Skeletal muscle cell (primary cell): ENCODE measurements at regions not wholly inside any gene's neighbourhood (a gene's known extent, or its start where the extent isn't known, plus 50 kb on each side); places are given as distances from the start of the nearest gene placed in this dataset.

Experiments
- DNase-seq: peaks from one replicate; pipeline ENCODE4 v3.0.0-alpha.2; 2010; ENCODE audit warnings: low read depth
- H3K4me3 ChIP-seq: 2 replicates; pipeline ENCODE4 v1.5.1; 2011; ENCODE audit warnings: low read depth, mild to moderate bottlenecking, control low read depth, low read length, moderate library complexity

- DNase-seq = no peak
- H3K4me3 ChIP-seq = no peak overlapping the region
Measured at GRCh38 chr7:120108376-120108775, 164.6 kb upstream of the KCND2 start.

- no peak overlapping the region for H3K4me3 ChIP-seq
- DNase-seq = no peak
Measured at GRCh38 chr7:120110169-120110568, 162.8 kb upstream of the KCND2 start.

GRCh38 chr7:120114626-120115025, 158.3 kb upstream of the KCND2 start:
- no peak overlapping the region for H3K4me3 ChIP-seq
- no peak for DNase-seq

GRCh38 chr7:120123528-120123927, 149.4 kb upstream of the KCND2 start:
- H3K4me3 ChIP-seq = no peak overlapping the region
- DNase-seq = no peak

GRCh38 chr7:120131096-120131839, 141.7 kb upstream of the KCND2 start:
- no peak for DNase-seq
- no peak overlapping the region for H3K4me3 ChIP-seq

GRCh38 chr7:120138497-120138896, 134.5 kb upstream of the KCND2 start:
- DNase-seq = no peak
- no peak overlapping the region for H3K4me3 ChIP-seq

GRCh38 chr7:120156476-120156875, 116.5 kb upstream of the KCND2 start:
- no peak overlapping the region for H3K4me3 ChIP-seq
- DNase-seq = no peak

- no peak overlapping the region for H3K4me3 ChIP-seq
- no peak for DNase-seq
Measured at GRCh38 chr7:120160166-120160565, 112.8 kb upstream of the KCND2 start.

GRCh38 chr7:120163449-120163848, 109.5 kb upstream of the KCND2 start:
- no peak overlapping the region for H3K4me3 ChIP-seq
- no peak for DNase-seq

GRCh38 chr7:120165227-120165626, 107.7 kb upstream of the KCND2 start:
- no peak for DNase-seq

GRCh38 chr7:120168066-120168465, 104.9 kb upstream of the KCND2 start:
- peak; percentile 81 for DNase-seq
- no peak overlapping the region for H3K4me3 ChIP-seq

More at GRCh38 chr7:120165227-120165626, 107.7 kb upstream of the KCND2 start:
- no peak overlapping the region for H3K4me3 ChIP-seq

GRCh38 chr7:120169996-120170783, 102.8 kb upstream of the KCND2 start:
- H3K4me3 ChIP-seq = no peak overlapping the region
- no peak for DNase-seq

- DNase-seq = no peak
- no peak overlapping the region for H3K4me3 ChIP-seq
Measured at GRCh38 chr7:120170834-120171233, 102.1 kb upstream of the KCND2 start.

- no peak overlapping the region for H3K4me3 ChIP-seq
- DNase-seq = no peak
Measured at GRCh38 chr7:120171406-120171805, 101.6 kb upstream of the KCND2 start.

GRCh38 chr7:120180221-120180620, 92.8 kb upstream of the KCND2 start:
- no peak overlapping the region for H3K4me3 ChIP-seq
- no peak for DNase-seq

GRCh38 chr7:120181499-120181898, 91.5 kb upstream of the KCND2 start:
- DNase-seq = no peak
- H3K4me3 ChIP-seq = no peak overlapping the region

GRCh38 chr7:120184866-120185265, 88.1 kb upstream of the KCND2 start:
- H3K4me3 ChIP-seq = no peak overlapping the region
- DNase-seq = no peak

- H3K4me3 ChIP-seq = no peak overlapping the region
- peak; percentile 20 for DNase-seq
Measured at GRCh38 chr7:120185940-120186682, 86.9 kb upstream of the KCND2 start.

GRCh38 chr7:120186688-120187087, 86.3 kb upstream of the KCND2 start:
- DNase-seq = no peak

GRCh38 chr7:120189623-120190022, 83.4 kb upstream of the KCND2 start:
- no peak overlapping the region for H3K4me3 ChIP-seq
- DNase-seq = no peak

More at GRCh38 chr7:120186688-120187087, 86.3 kb upstream of the KCND2 start:
- no peak overlapping the region for H3K4me3 ChIP-seq
